PFSK-1 (cell line): ENCODE measurements at regions not wholly inside any gene's neighbourhood (a gene's known extent, or its start where the extent isn't known, plus 50 kb on each side); places are given as distances from the start of the nearest gene placed in this dataset.

Experiments used
- FOXP2 ChIP-seq: optimal IDR thresholded peaks from 2 replicates; pipeline ENCODE3; 2011; ENCODE audit warnings: borderline replicate concordance, control low read depth, inconsistent platforms; ENCODE audit not compliant: insufficient read depth; ENCODE audit errors: extremely low read length, extremely low read depth
- POLR2AphosphoS5 ChIP-seq: IDR thresholded peaks from 2 replicates; pipeline ENCODE4 v1.6.1; 2012; ENCODE audit warnings: low read depth, mild to moderate bottlenecking, control low read depth, low read length, moderate library complexity
- REST ChIP-seq, 2 experiments: IDR thresholded peaks; 2 replicates each; pipeline versions ENCODE4 v1.6.1 to v1.8.0; 2011 to 2012; ENCODE audit warnings: low read depth in 2 of 2, low read length in 2 of 2, control low read depth in 1 of 2, inconsistent platforms in 1 of 2, mild to moderate bottlenecking in 1 of 2, moderate library complexity in 1 of 2; ENCODE audit not compliant: insufficient read depth in 1 of 2
- SIN3A ChIP-seq: IDR thresholded peaks from 2 replicates; pipeline ENCODE4 v1.6.1; 2012; ENCODE audit warnings: mild to moderate bottlenecking, low read length, moderate library complexity, borderline replicate concordance; ENCODE audit not compliant: insufficient read depth
- TAF1 ChIP-seq: IDR thresholded peaks from 2 replicates; pipeline ENCODE4 v1.6.1; 2012; ENCODE audit warnings: low read length, control low read depth, borderline replicate concordance; ENCODE audit not compliant: insufficient read depth

DNA sequence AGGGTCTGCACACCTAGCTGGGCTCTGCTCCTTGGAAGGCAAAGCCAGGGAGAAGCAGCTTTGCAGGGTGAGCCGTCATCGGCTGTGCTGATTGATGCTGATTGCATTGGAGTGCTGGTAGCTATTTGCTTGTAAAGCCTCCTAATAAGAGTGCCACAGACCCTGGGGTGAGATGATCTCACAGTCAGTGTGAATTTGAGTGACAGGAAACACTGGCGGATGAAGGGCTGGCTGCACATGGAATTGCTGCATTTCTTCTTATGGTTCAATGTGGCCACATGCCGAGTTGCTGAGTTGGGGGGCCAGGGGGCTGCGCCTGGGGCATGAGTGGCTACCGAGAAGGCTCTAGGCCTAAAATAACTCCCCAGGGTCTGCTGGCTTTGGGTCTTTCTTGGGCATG is 138.2 kb upstream of the CACNA1E start:
- TF ChIP-seq POLR2AphosphoS5 (no peak), TAF1 (no peak), REST (IDR thresholded peaks at IDR 0.05; ENCODE audit: insufficient read depth in 1 of 2, low read depth in 2 of 2, low read length in 2 of 2) (no peak), SIN3A (no peak), FOXP2 (no peak)
